ENCODE measurements at regions not wholly inside any gene's neighbourhood (a gene's known extent, or its start where the extent isn't known, plus 50 kb on each side); places are given as distances from the start of the nearest gene placed in this dataset.
"Not testable (repeated sequence)": the region's sequence is repeated elsewhere in the genome, so short reads cannot be mapped to it uniquely, and the experiment has no call there.

- no peak for DNase-seq (ENCODE audit: low read depth in 4 of 4, low spot score in 1 of 4)
Observed at GRCh38 chr3:140752499-140752898, 74.6 kb downstream of the TRIM42 start.

GRCh38 chr3:140753865-140754754 lies 76.2 kb downstream of the TRIM42 start:
- DNase-seq (ENCODE audit: low read depth in 4 of 4, low spot score in 1 of 4) = no peak

GRCh38 chr3:140754936-140755335 lies 77.1 kb downstream of the TRIM42 start:
- no peak for DNase-seq (ENCODE audit: low read depth in 4 of 4, low spot score in 1 of 4)

GRCh38 chr3:140756240-140757016 lies 78.6 kb downstream of the TRIM42 start:
- no peak for DNase-seq (ENCODE audit: low read depth in 4 of 4, low spot score in 1 of 4)

- no peak for DNase-seq (ENCODE audit: low read depth in 4 of 4, low spot score in 1 of 4)
Observed at GRCh38 chr3:140758791-140759444, 81.1 kb downstream of the TRIM42 start.

GRCh38 chr3:140760324-140761075 lies 82.6 kb downstream of the TRIM42 start:
- DNase-seq (ENCODE audit: low read depth in 4 of 4, low spot score in 1 of 4) = no peak

- DNase-seq (ENCODE audit: low read depth in 4 of 4, low spot score in 1 of 4) = no peak
Observed at GRCh38 chr3:140761076-140761639, 83.3 kb downstream of the TRIM42 start.

GRCh38 chr3:140762746-140763145 lies 84.9 kb downstream of the TRIM42 start:
- no peak for DNase-seq (ENCODE audit: low read depth in 4 of 4, low spot score in 1 of 4)

- no peak for DNase-seq (ENCODE audit: low read depth in 4 of 4, low spot score in 1 of 4)
Observed at GRCh38 chr3:140763532-140763931, 85.7 kb downstream of the TRIM42 start.

GRCh38 chr3:140765246-140765645 lies 87.4 kb downstream of the TRIM42 start:
- no peak for DNase-seq (ENCODE audit: low read depth in 4 of 4, low spot score in 1 of 4)

GRCh38 chr3:140766465-140766864 lies 88.6 kb downstream of the TRIM42 start:
- DNase-seq (ENCODE audit: low read depth in 4 of 4, low spot score in 1 of 4) = no peak

GRCh38 chr3:140767566-140767965 lies 89.7 kb downstream of the TRIM42 start:
- DNase-seq (ENCODE audit: low read depth in 4 of 4, low spot score in 1 of 4) = no peak

GRCh38 chr3:140768941-140769340 lies 91.1 kb downstream of the TRIM42 start:
- no peak for DNase-seq (ENCODE audit: low read depth in 4 of 4, low spot score in 1 of 4)

- DNase-seq (ENCODE audit: low read depth in 4 of 4, low spot score in 1 of 4) = no peak
Observed at GRCh38 chr3:140769951-140770350, 92.1 kb downstream of the TRIM42 start.

GRCh38 chr3:140770977-140771667 lies 93.3 kb downstream of the TRIM42 start:
- DNase-seq (ENCODE audit: low read depth in 4 of 4, low spot score in 1 of 4) = no peak

- no peak for DNase-seq (ENCODE audit: low read depth in 4 of 4, low spot score in 1 of 4)
Observed at GRCh38 chr3:140777631-140778233, 99.9 kb downstream of the TRIM42 start.

GRCh38 chr3:140791368-140791767 lies 113.5 kb downstream of the TRIM42 start:
- no peak for DNase-seq (ENCODE audit: low read depth in 4 of 4, low spot score in 1 of 4)

GRCh38 chr3:140794507-140794906 lies 116.6 kb downstream of the TRIM42 start:
- DNase-seq (ENCODE audit: low read depth in 4 of 4, low spot score in 1 of 4) = no peak

GRCh38 chr3:140802898-140803297 lies 125.0 kb downstream of the TRIM42 start:
- DNase-seq (ENCODE audit: low read depth in 4 of 4, low spot score in 1 of 4) = not testable (repeated sequence)

- no peak for DNase-seq (ENCODE audit: low read depth in 4 of 4, low spot score in 1 of 4)
Observed at GRCh38 chr3:140809316-140809715, 131.5 kb downstream of the TRIM42 start.

Measured in stimulated activated CD4-positive, alpha-beta T cell treated with anti-CD3 and anti-CD28 coated beads, Interleukin-1b, Interleukin-23, amount 100 ng/mL, for 24 hours (primary cell).